CD1c-positive myeloid dendritic cell (primary cell): ENCODE measurements at regions not wholly inside any gene's neighbourhood (a gene's known extent, or its start where the extent isn't known, plus 50 kb on each side); places are given as distances from the start of the nearest gene placed in this dataset.
"Not testable (repeated sequence)": the region's sequence is repeated elsewhere in the genome, so short reads cannot be mapped to it uniquely, and the experiment has no call there.

Experiments
- DNase-seq: peaks from one replicate; pipeline ENCODE4 v3.0.0-alpha.2; 2016; ENCODE audit errors: extremely low spot score

DNA sequence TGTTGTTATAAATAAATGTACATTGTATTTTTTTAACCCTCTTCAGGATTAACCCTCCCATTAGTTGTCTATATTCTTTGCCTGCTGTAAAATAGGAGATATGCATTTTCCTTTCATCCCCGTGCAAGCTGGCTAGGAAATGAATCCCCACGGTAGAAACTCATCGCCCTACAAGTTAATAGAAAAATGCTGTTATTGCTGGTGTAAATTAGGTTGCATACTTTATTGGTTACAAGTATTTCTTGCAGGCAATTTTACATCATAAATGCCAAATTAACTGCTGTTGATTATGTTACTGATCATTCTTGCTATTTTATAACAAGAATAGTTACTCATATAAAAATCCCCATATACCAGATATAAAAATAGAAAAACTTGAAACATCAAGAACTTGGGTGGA lies 454.2 kb upstream of the KLF6 start:
- DNase-seq = no peak

DNA sequence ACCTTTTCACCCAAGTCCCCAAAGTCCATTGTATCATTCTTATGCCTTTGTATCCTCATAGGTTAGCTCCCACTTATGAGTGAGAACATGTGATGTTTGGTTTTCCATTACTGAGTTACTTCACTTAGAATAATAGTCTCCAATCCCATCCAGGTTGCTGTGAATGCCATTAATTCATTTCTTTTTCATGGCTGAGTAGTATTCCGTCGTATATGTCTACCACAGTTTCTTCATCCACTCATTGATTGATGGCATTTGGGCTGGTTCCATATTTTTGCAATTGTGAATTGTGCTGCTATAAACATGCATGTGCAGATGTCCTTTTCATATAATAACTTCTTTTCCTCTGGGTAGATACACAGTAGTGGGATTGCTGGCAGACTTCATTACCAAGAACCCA lies 451.9 kb upstream of the KLF6 start:
- not testable (repeated sequence) for DNase-seq

DNA sequence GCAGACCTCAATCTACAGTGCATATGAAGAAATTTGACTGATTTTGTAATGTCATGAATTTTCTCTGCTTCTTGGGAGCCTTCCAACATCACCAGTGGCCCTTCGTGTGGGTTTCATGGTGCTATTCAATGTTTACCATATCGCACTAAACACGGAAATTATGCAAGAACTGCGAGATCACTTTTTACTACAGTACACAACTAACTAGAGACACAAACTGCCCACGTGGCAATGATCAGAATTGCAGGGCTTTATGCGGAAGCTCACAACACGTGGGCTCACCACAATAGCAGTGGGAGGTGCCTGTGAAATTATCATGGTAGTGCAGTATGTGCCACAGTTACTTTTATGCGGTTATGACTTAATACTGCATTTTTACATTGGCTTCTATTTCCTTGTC lies 449.7 kb upstream of the KLF6 start:
- DNase-seq = peak; percentile 59

DNA sequence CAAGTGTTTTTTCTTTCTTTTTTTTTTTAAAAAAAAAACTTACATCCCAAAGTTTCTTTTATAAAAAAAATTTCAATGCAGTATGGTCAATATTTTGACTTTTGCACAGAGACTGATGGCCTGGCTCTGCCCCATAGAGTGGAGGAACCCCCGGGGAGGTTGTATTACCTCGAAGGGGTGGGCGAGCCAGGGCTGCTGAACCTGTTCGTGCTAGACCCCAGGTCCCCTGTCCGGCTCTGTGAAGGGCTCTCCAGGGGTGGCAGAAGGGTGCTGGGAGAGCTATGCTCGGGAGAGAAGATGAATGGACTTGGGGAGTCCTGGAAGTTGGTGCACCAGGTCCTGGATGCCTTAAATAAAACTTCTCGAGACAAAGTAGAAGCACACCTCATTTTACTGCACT lies 446.4 kb upstream of the KLF6 start:
- no peak for DNase-seq

DNA sequence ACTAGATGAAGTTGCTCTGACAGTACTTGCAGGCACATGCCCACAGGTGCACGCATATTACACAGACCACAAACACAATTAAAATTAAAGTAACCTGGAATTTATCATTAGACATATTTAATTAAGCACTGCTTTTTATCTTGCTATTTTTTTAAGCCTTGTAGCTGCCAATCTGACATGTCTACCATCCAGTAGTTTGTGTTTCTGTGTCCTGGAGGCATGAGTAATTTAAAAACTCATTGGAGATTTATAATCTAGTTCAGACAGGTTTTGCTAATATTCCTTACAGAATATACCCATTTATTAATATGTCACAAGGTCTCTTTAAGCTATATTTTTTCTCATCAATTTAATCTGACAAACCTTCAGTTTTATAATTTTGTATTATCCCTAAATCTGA lies 445.0 kb upstream of the KLF6 start:
- DNase-seq = no peak

DNA sequence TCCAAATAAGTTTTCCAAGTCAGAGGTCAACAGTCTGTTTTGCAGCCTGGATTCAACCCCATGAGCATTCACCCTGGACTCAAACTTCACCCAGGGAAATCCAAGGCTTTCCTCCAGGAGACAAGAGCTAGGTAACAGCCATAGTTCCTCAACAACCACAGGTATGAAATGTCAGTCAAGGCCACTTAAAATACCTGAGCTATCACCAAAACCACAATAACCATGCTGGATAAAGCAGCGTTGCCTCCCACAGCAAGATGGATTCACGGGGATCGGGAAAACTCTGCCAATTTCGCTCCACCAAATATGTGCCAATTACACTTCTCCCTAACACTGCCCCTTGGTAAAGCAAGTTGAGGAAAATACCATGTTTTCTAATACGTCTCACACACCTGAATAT lies 444.1 kb upstream of the KLF6 start:
- DNase-seq = no peak

DNA sequence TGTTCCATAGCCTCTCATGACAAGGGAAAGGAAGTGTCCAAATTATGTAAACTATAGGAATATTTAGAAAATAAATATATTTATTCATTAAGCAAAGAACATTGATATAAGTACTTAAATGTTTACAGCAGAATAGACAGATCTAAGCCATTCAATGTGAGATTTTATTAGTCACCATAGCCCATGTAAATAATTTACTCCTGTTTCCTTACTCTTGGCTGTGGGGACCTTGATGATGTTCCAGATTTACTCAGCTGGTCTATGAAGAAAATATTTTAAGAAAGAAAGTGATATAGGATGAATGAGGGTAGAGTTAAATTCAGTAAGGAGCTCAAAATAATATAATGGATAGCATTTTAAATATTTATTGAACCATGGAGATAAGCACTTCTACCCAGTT lies 442.6 kb upstream of the KLF6 start:
- DNase-seq = no peak

DNA sequence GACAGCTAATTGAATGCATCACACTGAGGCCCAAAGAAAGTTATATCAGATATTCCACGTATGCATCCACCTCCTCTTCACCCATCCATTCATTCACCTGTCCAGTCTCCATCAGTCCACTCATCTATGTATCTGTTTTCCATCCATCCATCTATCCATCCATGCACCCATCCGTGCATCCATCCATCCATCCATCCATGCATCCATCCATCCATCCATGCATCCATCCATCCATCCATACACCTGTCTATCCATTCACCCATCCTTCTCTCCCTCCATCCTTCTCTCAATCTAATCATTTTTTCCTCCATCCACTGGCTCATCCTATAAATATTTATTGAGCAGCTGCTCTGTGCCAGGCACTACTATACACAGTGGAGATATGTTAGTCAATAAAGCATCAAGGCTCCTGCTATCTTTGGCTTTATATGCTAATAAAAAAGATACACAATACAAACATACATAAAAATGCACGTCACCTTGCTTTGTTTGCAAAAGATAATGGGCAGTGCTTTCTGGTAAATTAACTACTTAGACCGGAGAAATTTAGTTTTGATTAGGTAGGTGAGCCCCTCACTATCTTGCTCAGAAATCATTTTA lies 442.0 kb upstream of the KLF6 start:
- no peak for DNase-seq

DNA sequence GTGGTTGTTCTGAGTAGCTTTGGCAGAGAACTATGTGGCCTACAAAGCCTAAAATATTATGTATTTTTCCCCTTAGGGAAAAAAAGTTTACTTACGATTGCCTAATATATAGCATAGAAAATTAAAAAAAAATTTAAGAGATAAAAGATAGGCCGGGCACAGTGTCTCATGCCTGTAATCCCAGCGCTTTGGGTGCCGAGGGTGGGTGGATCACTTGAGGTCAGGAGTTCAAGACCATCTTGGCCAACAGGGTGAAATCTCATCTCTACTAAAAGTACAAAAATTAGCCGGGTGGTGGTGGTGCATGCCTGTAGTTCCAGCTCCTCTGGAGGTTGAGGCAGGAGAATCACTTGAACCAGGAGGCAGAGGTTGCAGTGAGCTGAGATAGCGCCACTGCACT lies 439.2 kb upstream of the KLF6 start:
- DNase-seq = no peak

DNA sequence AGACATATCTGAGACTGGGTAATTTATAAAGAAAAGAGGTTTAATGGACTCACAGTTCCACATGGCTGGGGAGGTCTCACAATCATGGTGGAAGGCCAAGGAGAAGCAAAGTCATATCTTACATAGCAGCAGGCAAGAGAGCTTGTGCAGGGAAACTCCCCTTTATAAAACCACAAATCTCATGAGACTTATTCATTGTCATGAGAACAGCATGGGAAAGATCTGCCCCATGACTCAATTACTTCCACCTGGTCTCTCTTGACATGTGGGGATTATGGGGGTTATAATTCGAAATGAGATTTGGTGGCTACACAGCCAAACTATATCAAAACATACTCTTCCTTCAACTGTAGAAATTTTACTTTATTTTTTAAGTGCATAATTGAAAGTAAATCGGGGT lies 436.3 kb upstream of the KLF6 start:
- DNase-seq = not testable (repeated sequence)

DNA sequence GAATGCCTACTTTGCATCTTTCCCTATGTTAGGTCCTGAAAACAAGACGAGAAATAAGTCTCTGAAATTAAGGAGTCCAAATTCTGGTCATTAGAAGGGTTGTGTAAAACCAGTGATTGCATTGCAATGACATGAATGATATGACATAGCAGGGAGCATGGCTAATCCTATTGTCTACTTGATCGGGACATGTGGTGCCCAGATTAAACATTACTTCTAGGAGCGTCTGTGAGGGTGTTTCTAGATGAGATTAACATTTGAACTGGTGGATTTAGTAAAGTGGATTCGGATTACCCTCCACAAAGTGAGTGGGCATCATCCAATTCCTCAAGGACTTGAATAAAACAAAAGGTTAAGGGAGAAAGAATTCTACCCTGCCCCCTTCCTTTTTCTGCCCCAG lies 434.9 kb upstream of the KLF6 start:
- no peak for DNase-seq

DNA sequence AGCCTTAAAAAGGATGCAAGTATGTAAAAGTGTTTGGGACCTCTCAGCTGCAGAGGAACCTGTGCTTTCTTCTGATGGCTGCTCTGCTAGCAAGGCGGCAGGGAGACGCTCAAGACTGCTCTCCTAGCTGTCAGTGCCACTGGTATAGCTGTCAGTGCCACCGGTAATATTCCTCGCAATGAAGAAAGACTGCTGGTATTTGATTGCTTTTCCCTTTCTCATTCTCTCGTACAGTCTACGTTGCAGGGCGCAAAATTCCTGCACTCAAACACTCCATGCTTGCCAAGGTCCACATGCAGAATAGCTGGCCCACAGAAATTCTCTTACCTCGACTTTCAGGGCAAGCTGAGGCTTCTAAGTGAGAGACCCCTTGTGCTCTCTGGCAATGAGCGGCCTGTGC lies 432.6 kb upstream of the KLF6 start:
- DNase-seq = no peak

DNA sequence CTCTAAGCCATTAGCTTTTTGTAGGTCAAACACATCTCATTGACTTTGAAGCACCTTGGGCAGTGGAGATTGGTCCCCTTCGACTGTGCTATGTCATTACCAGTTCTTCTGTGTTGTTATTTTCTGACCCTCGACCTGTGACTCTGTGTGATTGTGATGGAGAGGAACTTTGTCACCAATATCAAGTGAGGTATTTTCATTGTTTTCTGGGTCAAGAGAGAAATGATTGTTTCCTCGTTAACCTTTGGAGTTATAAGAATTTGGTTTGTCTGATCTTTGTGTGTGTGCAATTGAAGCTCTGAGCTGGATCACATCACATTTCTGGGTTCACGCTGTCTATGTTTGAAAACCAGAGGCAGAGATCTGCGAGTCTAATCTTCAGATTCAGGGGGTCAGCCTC lies 432.2 kb upstream of the KLF6 start:
- DNase-seq = no peak

DNA sequence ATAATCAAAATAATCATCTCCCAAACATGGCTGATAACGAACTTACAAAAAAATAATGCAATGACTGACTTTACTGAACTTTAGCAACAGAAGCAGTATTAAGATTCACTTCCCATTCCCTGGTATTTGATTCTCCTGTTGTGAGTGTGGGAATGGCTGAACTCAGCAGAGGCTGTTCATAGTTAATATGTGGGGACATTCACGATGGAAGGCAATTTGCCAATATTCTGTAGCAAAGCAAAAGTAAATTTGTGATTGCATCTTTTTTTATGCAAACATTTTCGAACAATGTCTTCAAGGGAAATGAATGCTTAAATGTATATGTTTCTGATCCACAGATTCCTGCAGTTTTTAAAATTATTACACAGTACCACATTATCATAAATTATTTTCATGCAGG lies 431.7 kb upstream of the KLF6 start:
- DNase-seq = no peak

DNA sequence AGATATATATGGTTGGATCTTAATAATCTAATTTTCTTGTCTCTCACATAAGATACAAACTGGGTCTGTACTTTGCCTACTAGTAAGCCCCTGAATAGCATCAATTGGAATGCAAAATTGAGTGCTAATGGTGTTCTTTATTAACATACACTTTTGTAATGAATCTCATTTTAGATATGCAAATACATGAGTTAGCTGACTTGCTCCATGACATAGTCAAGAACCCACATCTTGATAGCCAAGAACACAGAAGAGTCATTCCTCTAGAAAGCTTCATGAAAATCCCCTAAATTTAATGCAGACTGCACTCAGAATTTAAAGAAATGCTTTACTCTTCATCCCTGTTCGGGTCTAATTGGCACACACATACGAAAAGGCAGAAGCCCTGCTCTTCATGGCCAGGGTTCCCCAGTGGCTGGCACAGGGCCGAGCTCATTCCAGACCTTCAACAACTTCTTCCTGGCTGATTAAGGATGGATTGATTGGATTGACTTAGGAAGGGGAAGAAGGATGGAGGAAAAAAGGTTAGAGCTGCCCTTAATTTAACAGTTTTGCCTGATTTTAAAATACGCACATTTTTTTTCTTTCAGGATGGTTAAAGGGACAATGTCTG lies 431.1 kb upstream of the KLF6 start:
- DNase-seq = no peak

DNA sequence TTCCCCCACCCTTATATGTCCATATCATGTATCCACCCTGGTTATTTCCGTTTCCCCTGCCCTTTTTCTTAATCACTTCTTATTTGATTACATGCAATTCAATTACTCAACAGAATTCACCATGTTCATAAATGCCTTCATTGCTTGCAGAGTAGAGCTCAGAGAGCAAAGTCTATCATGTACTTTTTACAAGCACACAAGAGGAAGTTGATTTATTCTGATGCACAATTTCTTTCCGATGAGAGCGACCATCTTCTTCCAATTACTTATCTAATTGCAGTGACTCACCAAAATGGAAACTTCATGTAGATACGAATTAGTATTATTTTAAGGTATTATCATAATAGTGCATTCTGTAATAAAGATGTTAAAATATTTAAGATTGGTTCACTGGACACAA lies 430.5 kb upstream of the KLF6 start:
- DNase-seq = no peak

DNA sequence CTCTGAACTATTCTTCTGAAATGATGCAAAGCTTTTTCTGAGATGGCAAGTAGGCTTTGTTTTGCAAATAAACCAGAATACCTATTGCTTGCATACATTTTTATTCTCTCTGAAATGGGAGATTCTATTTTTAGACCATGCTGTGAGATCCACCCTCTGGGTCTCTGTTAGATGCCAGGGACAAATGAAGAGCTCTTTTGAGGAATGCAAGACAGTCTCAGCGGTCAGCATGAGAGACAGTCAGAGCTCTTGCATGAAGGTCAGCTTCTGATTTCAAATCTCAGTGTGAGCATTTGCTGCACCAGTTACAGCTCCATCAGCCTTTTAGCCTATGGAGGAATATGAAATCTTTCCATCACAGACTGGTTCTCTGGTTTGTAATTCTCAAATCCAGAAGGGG lies 429.9 kb upstream of the KLF6 start:
- DNase-seq = no peak

DNA sequence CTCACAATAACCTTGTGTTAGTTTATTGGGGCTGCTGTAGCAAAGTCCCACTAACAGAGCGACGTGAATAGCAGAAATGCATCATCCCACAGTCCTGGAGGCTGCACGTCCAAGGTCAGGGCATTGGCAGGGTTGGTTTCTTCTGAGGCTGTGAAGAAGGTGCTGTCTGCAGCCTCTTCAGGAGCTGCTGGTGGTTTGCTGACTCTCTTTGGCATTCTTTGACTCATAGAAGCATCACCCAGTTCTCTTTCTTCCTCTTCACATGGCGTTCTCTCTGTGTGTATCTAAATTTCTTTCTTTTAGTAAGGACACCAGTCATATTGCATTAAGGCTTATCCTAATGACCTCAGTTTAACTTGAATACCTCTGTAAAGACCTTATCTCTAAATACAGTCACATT lies 428.4 kb upstream of the KLF6 start:
- no peak for DNase-seq

DNA sequence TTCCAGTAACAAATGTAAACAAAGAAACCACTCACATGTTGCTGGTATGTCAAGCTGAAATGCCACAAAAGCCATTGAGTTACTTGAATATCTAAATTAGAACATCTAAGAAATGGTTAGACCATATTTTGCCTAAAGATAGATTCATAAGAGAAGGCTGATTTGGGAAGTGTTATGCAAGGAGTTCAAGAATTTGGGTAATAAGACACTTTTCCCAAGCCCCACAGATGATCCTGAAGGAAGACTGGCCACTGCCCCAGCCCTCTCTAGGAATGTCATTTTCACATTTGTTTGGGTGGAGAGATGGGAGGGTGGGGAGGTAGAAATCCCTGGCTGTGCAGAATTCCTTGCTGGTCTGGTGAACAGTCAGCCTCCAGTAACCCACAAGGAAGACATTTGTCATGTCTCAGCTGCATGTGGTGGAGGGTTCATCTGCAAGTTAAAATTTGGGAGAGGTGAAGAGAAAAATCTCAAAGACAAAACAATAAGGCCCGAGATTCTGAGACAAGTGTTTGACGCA lies 427.2 kb upstream of the KLF6 start:
- no peak for DNase-seq

DNA sequence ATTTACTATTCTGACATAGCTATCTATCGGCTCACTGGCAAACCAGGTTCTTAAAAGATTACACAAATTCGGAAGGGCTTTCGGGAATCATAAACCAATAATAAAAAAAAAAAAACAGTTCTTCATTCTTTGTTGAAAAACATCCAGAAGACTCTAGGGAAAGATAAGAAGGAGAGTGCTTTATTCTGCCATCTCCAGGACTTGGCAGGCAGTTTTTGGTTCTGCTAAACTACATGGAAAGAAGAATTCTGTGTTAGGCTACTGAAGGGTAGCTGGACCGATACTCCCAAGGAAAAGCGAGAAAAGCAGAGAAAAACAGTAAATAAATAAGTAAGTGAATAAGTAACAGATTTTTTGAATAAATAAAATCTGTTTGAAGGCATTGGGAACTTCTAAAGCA lies 423.5 kb upstream of the KLF6 start:
- DNase-seq = no peak

DNA sequence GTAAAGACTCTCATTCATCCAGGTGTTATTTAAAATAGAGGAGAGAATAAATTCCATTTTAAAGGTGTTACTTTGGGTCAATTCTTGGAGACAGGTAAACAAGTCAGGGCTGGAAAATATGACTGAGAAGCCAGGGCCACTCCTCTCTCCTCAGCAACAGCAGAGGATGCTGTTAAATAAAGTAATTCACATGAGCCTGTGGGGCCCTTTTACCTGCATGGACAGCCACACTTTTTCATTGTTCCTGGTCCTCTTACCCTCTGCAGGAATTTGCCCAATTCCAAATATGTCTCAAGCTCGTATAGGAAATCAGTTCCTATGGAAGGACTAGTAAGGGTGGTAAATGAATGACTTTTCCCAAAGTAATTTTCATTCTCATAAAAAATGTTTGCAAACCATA lies 420.1 kb upstream of the KLF6 start:
- DNase-seq = no peak

DNA sequence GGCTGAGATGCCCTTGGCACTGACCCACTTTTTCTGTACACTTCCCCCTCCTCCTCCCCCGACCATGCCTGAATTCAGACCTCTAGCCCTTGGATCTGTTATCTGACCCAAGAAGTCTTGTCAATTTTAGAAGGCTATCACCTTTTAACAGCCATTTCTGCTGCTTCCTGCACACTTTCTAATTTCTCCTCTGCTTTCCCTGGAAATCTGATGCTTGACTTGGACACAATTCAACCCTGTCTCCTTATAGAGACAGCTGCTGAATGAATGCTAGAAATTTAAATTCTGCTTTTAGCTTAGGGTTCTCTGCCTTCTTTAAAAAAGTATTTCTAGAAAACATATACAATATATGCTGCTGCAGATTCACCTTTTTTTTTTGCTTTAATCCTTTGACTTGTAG lies 417.9 kb upstream of the KLF6 start:
- DNase-seq = no peak

DNA sequence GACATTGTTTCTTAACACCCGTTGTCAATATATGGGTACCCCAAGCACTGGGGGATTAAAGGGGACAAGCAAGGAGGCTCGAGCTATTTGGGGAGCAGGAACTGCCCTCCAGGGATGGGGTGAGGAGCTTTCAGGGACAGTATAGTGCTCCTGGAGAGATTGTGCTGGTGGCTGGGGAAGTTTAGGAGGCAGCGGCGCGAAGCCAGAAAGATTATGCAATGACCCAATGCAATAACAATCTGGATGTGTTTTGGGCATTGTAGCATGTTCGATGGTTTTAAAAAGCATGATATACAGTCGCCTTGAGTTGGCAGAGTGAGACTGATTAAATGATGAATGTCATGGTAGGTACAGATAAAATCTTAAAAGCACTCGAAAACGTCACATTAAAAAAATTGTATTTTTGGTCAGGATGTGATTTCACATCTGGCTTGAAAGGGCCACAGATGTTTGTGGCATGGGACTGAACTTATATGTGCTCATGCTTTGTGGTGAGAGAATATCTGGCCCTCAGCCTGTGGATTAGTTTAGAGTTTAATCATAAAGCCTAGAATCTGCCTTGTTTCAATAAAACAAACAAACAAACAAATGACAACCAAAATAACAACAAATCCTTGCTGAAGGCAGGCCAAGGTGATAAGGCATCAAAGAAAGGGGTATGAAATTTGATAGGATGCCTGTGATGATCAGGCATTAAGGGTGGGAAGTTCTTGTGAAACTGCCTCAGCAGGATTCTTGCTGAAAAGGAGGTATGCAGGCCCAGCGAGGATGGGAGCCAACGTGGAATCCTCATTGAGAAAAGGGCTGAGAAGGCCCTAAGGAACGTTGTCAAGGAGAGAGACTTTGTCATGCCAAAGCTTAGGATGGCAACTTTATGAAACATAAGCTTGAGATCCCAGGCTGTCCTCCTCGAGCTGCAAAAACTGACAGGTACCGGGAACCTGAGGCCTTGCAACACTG lies 417.1 kb upstream of the KLF6 start:
- no peak for DNase-seq
